Body of pancreas (tissue), 4 donors: ENCODE measurements at regions not wholly inside any gene's neighbourhood (a gene's known extent, or its start where the extent isn't known, plus 50 kb on each side); places are given as distances from the start of the nearest gene placed in this dataset.

ENCODE experiments used
- CTCF ChIP-seq, 7 experiments: fragments of 450-650 bp in 4 of 7; fragments of 200-600 bp in 3 of 7; sonication (generic) in 3 of 7; IDR thresholded peaks; one replicate each; pipeline ENCODE4 v1.5.1; 2016 to 2019; ENCODE audit warnings: antibody characterized with exemption in 7 of 7
- POLR2A ChIP-seq, 3 donors: fragments of 450-650 bp; IDR thresholded peaks; one replicate each; pipeline ENCODE4 v1.6.1; 2016; ENCODE audit warnings: antibody characterized with exemption in 3 of 3, mild to moderate bottlenecking in 2 of 3

- TF ChIP-seq CTCF (IDR thresholded peaks at IDR 0.05), result no peak
- TF ChIP-seq POLR2A (IDR thresholded peaks at IDR 0.05), result no peak
Measured at GRCh38 chr20:6482486-6482885, 285.0 kb upstream of the BMP2 start.
